IMR-90 (cell line): ENCODE measurements at regions not wholly inside any gene's neighbourhood (a gene's known extent, or its start where the extent isn't known, plus 50 kb on each side); places are given as distances from the start of the nearest gene placed in this dataset.

Experiments used
- BHLHE40 ChIP-seq: fragments of 150-350 bp; IDR thresholded peaks from 2 replicates; pipeline ENCODE4 v1.6.1; 2016; ENCODE audit warnings: mild to moderate bottlenecking, low read depth, low read length
- CEBPB ChIP-seq: IDR thresholded peaks from 2 replicates; pipeline ENCODE4 v1.6.1; 2012; ENCODE audit warnings: low read depth, low read length, improper control_type of control experiment
- CHD1 ChIP-seq: IDR thresholded peaks from 2 replicates; pipeline ENCODE4 v1.6.1; 2012; ENCODE audit warnings: low read depth, low read length, improper control_type of control experiment
- MAFK ChIP-seq: IDR thresholded peaks from 2 replicates; pipeline ENCODE4 v1.6.1; 2012; ENCODE audit warnings: low read depth, low read length, improper control_type of control experiment
- MAZ ChIP-seq: IDR thresholded peaks from 2 replicates; pipeline ENCODE4 v1.6.1; 2012; ENCODE audit warnings: low read depth, mild to moderate bottlenecking, low read length, improper control_type of control experiment, moderate library complexity, borderline replicate concordance
- MXI1 ChIP-seq: IDR thresholded peaks from 2 replicates; pipeline ENCODE4 v1.6.1; 2012; ENCODE audit warnings: low read depth, mild to moderate bottlenecking, low read length, moderate library complexity, borderline replicate concordance
- NFE2L2 ChIP-seq: fragments of 150-350 bp; IDR thresholded peaks from 2 replicates; pipeline ENCODE4 v1.6.1; 2016; ENCODE audit warnings: low read depth, mild to moderate bottlenecking, low read length
- POLR2A ChIP-seq: IDR thresholded peaks from 2 replicates; pipeline ENCODE4 v1.6.1; 2012; ENCODE audit warnings: mild to moderate bottlenecking, low read depth, low read length
- RAD21 ChIP-seq: IDR thresholded peaks from 2 replicates; pipeline ENCODE4 v1.6.1; 2012; ENCODE audit warnings: low read length, improper control_type of control experiment
- RCOR1 ChIP-seq: IDR thresholded peaks from 2 replicates; pipeline ENCODE4 v1.6.1; 2012; ENCODE audit warnings: mild to moderate bottlenecking, low read length, improper control_type of control experiment; ENCODE audit not compliant: insufficient replicate concordance
- RFX5 ChIP-seq: IDR thresholded peaks from 2 replicates; pipeline ENCODE4 v1.8.0; 2012; ENCODE audit warnings: low read depth, mild to moderate bottlenecking, low read length, moderate library complexity
- SMC3 ChIP-seq: fragments of 150-350 bp; IDR thresholded peaks from 2 replicates; pipeline ENCODE4 v1.6.1; 2016; ENCODE audit warnings: low read depth, mild to moderate bottlenecking, antibody characterized with exemption, low read length, moderate library complexity
- TF ChIP-seq, protein P1 (sequence below): conservative IDR thresholded peaks from 2 replicates; pipeline ENCODE4 v1.5.1; 2012; ENCODE audit warnings: mild to moderate bottlenecking, low read depth, low read length, improper control_type of control experiment
- TF ChIP-seq, protein P2 (sequence below): fragments of 150-350 bp; IDR thresholded peaks from 2 replicates; pipeline ENCODE4 v1.6.1; 2017; ENCODE audit warnings: mild to moderate bottlenecking, antibody characterized with exemption, low read length, low read depth

DNA sequence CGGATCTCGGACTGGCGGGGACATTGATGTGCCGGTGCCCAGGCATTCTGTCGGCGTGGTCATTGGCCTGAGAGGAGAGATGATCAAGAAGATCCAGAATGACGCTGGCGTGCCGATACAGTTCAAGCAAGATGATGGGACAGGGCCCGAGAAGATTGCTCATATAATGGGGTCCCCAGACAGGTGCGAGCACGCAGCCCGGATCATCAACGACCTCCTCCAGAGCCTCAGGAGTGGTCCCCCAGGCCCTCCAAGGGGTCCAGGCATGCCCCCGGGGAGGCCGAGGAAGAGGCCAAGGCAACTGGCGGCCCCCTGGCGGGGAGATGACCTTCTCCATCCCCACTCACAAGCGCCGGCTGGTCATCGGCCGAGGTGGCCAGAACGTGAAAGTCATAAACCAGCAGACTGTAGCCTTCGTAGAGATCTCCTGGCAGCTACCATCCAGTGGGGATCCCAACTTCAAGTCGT lies 106.5 kb upstream of the MTAP start:
- TF ChIP-seq, protein P1, sequence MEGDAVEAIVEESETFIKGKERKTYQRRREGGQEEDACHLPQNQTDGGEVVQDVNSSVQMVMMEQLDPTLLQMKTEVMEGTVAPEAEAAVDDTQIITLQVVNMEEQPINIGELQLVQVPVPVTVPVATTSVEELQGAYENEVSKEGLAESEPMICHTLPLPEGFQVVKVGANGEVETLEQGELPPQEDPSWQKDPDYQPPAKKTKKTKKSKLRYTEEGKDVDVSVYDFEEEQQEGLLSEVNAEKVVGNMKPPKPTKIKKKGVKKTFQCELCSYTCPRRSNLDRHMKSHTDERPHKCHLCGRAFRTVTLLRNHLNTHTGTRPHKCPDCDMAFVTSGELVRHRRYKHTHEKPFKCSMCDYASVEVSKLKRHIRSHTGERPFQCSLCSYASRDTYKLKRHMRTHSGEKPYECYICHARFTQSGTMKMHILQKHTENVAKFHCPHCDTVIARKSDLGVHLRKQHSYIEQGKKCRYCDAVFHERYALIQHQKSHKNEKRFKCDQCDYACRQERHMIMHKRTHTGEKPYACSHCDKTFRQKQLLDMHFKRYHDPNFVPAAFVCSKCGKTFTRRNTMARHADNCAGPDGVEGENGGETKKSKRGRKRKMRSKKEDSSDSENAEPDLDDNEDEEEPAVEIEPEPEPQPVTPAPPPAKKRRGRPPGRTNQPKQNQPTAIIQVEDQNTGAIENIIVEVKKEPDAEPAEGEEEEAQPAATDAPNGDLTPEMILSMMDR = no peak
- TF ChIP-seq POLR2A = no peak
- TF ChIP-seq CHD1 = no peak
- TF ChIP-seq SMC3 = no peak
- no peak for TF ChIP-seq RAD21
- no peak for TF ChIP-seq CEBPB
- TF ChIP-seq, protein P2, sequence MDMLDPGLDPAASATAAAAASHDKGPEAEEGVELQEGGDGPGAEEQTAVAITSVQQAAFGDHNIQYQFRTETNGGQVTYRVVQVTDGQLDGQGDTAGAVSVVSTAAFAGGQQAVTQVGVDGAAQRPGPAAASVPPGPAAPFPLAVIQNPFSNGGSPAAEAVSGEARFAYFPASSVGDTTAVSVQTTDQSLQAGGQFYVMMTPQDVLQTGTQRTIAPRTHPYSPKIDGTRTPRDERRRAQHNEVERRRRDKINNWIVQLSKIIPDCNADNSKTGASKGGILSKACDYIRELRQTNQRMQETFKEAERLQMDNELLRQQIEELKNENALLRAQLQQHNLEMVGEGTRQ = no peak
- TF ChIP-seq BHLHE40 = no peak
- TF ChIP-seq MAFK = no peak
- TF ChIP-seq MAZ = no peak
- TF ChIP-seq RCOR1 = no peak
- TF ChIP-seq RFX5 = no peak
- no peak for TF ChIP-seq MXI1
- TF ChIP-seq NFE2L2 = no peak
